B cell (primary cell): ENCODE measurements at regions not wholly inside any gene's neighbourhood (a gene's known extent, or its start where the extent isn't known, plus 50 kb on each side); places are given as distances from the start of the nearest gene placed in this dataset.

Experiments
- ATAC-seq: fragments of 200-7000 bp; cut with Tn5 transposase; one replicate; pipeline ENCODE4 v1.10.0; 2021; ENCODE audit warnings: low read depth, mild to moderate bottlenecking, moderate number of reproducible peaks, moderate library complexity
- CTCF ChIA-PET: fragments of 350-600 bp; sonication (Branson Sonifier 250); formaldehyde crosslinking; loops from one replicate; lab custom pipeline; 2021; ENCODE audit warnings: antibody characterized with exemption, inconsistent platforms; lab: Charles Lee
- POLR2A ChIA-PET: fragments of 350-600 bp; sonication (Branson Sonifier 250); formaldehyde crosslinking; loops from one replicate; lab custom pipeline; 2021; ENCODE audit warnings: antibody characterized with exemption; lab: Charles Lee
- DNase-seq: peaks from one replicate; pipeline ENCODE4 v3.0.0; 2013
- H2AFZ ChIP-seq: 2 replicates; pipeline ENCODE4 v1.6.1; 2012; ENCODE audit warnings: mild to moderate bottlenecking, low read depth, low read length; ENCODE audit not compliant: insufficient read depth, poor library complexity, severe bottlenecking
- H3K27ac ChIP-seq, 2 donors: 1 replicate in 1 of 2; 2 replicates in 1 of 2; pipeline ENCODE4 v1.5.1; 2012 to 2013; ENCODE audit warnings: low read length in 2 of 2, mild to moderate bottlenecking in 2 of 2, moderate library complexity in 1 of 2
- H3K27me3 ChIP-seq, 4 experiments: fragments of 200-600 bp in 1 of 4; sonication (generic) in 1 of 4; replicated peaks in 1 of 4; 1 replicate in 2 of 4; 2 replicates in 2 of 4; pipeline versions ENCODE4 v1.6.1 to v1.7.0; 2013 to 2016; ENCODE audit warnings: low read length in 3 of 4, mild to moderate bottlenecking in 2 of 4, mixed read lengths in 1 of 4, moderate library complexity in 1 of 4; ENCODE audit not compliant: insufficient read depth in 4 of 4, control insufficient read depth in 3 of 4; ENCODE audit errors: control extremely low read depth in 1 of 4
- H3K36me3 ChIP-seq, 2 experiments: replicated peaks in 1 of 2; 1 replicate in 1 of 2; 2 replicates in 1 of 2; pipeline versions ENCODE4 v1.6.1 to v1.7.1; 2013; ENCODE audit warnings: low read length in 1 of 2; ENCODE audit not compliant: insufficient read depth in 2 of 2, control insufficient read depth in 1 of 2; ENCODE audit errors: control extremely low read depth in 1 of 2, extremely low read depth in 1 of 2
- H3K4me1 ChIP-seq, 2 donors: fragments of 200-600 bp in 1 of 2; sonication (generic) in 1 of 2; 1 replicate in 1 of 2; 2 replicates in 1 of 2; pipeline versions ENCODE4 v1.5.1 to v1.6.1; 2013 to 2017; ENCODE audit warnings: low read length in 2 of 2; ENCODE audit not compliant: control insufficient read depth in 2 of 2, insufficient read depth in 2 of 2
- H3K4me2 ChIP-seq: replicated peaks from 2 replicates; pipeline ENCODE3; 2012; ENCODE audit warnings: mild to moderate bottlenecking, low read depth, low read length; ENCODE audit not compliant: poor library complexity, severe bottlenecking
- H3K4me3 ChIP-seq, 5 experiments: fragments of 200-600 bp in 1 of 5; sonication (generic) in 1 of 5; 1 replicate in 3 of 5; 2 replicates in 2 of 5; pipeline versions ENCODE4 v1.5.1 to v1.7.0; 2011 to 2016; ENCODE audit warnings: low read length in 4 of 5, mild to moderate bottlenecking in 4 of 5, low read depth in 2 of 5, control low read depth in 1 of 5, moderate library complexity in 1 of 5; ENCODE audit not compliant: insufficient read depth in 1 of 5; ENCODE audit errors: control extremely low read depth in 1 of 5, extremely low read depth in 1 of 5
- H3K79me2 ChIP-seq: fragments of 200-600 bp; sonication (generic); one replicate; pipeline ENCODE4 v1.6.0; 2016; ENCODE audit warnings: low read length; ENCODE audit not compliant: control insufficient read depth, insufficient read depth
- H3K9ac ChIP-seq: fragments of 200-600 bp; sonication (generic); 2 replicates; pipeline ENCODE4 v1.6.1; 2017; ENCODE audit warnings: mild to moderate bottlenecking, low read length, moderate library complexity
- H3K9me3 ChIP-seq, 3 donors: one replicate each; pipeline versions ENCODE4 v1.6.1 to v1.7.1; 2013; ENCODE audit warnings: low read length in 2 of 3; ENCODE audit not compliant: control insufficient read depth in 2 of 3, insufficient read depth in 1 of 3; ENCODE audit errors: control extremely low read depth in 1 of 3
- H4K20me1 ChIP-seq: 2 replicates; pipeline ENCODE4 v1.6.0; 2012; ENCODE audit warnings: mild to moderate bottlenecking, low read length; ENCODE audit not compliant: insufficient read depth, control insufficient read depth, poor library complexity, severe bottlenecking
- H3K27ac Mint-ChIP-seq: one replicate; pipeline ENCODE4 v1.8.0; 2021; ENCODE audit warnings: mixed read lengths
- H3K27me3 Mint-ChIP-seq: one replicate; pipeline ENCODE4 v1.8.0; 2021; ENCODE audit warnings: mixed read lengths
- H3K4me1 Mint-ChIP-seq: one replicate; pipeline ENCODE4 v1.8.0; 2021; ENCODE audit warnings: mixed read lengths
- H3K4me3 Mint-ChIP-seq: one replicate; pipeline ENCODE4 v1.8.0; 2021; ENCODE audit warnings: mixed read lengths
- H3K9me3 Mint-ChIP-seq: one replicate; pipeline ENCODE4 v1.8.0; 2022; ENCODE audit warnings: mixed read lengths; ENCODE audit not compliant: insufficient read depth
- EZH2 ChIP-seq: IDR thresholded peaks from 2 replicates; pipeline ENCODE4 v1.6.1; 2012; ENCODE audit warnings: borderline replicate concordance, low read depth, mild to moderate bottlenecking, moderate library complexity, low read length; ENCODE audit not compliant: insufficient read depth, poor library complexity, severe bottlenecking
- WGBS: methylation state at CpG from one replicate; pipeline ENCODE4 v1.1.5; 2013; ENCODE audit warnings: missing lambda C conversion rate; ENCODE audit not compliant: insufficient coverage; 5-methylcytosine and 5-hydroxymethylcytosine counted together
- intact Hi-C: fragments of 100-400 bp; cut with micrococcal nuclease; formaldehyde crosslinking; loops from one replicate; pipeline ENCODE4 v1.10.0; 2022
- TF ChIP-seq, protein P1 (sequence below): fragments of 200-600 bp; IDR thresholded peaks from one replicate; pipeline ENCODE4 v1.8.0; 2022; ENCODE audit warnings: antibody characterized with exemption, mild to moderate bottlenecking

DNA sequence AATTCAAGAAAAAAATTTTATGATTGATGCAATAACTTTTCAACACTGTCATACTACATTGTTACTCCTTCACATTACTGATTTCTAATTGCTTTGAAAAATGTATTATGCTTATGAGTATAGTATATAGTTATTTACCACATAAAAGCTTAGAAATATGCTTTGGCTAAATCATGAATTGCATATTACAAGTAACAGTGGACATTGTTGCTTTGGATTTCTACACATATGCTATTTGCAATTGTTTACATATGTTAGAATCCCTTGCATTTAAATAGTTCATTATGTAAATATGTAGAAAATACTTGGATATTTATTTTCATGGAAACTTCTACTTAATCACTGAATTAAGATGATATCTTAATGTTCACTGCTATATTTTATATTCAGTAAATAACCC, 577.5 kb downstream of the QKI start:
- Histone ChIP-seq H3K4me2 (no peak overlapping the region), H3K4me1 (peaks cover 0 to 2% of the 10 kb centered on the region in 2 donors), H3K36me3 (no peaks in the 10 kb centered on the region), H4K20me1 (no peaks in the 10 kb centered on the region), H3K9ac (no peak overlapping the region), H3K27ac (no peak overlapping the region), H3K27me3 (peaks cover 0 to 3% (median 0%) of the 10 kb centered on the region in 4 experiments), H3K79me2 (no peaks in the 10 kb centered on the region), H3K9me3 (peaks cover 0 to 3% (median 0%) of the 10 kb centered on the region in 3 donors), H3K4me3 (no peak overlapping the region), H2AFZ (no peak overlapping the region)
- DNase-seq = no peak
- Mint-ChIP-seq H3K27me3 (peaks cover 9% of the 10 kb centered on the region), H3K9me3 (no peaks in the 10 kb centered on the region), H3K27ac (no peak overlapping the region), H3K4me1 (peaks cover 6% of the 10 kb centered on the region), H3K4me3 (no peak overlapping the region)
- intact Hi-C loops = no loop called here
- ChIA-PET CTCF (no interaction called here), POLR2A (no interaction called here)
- no peak for ATAC-seq
- no peak for TF ChIP-seq EZH2
- TF ChIP-seq, protein P1, sequence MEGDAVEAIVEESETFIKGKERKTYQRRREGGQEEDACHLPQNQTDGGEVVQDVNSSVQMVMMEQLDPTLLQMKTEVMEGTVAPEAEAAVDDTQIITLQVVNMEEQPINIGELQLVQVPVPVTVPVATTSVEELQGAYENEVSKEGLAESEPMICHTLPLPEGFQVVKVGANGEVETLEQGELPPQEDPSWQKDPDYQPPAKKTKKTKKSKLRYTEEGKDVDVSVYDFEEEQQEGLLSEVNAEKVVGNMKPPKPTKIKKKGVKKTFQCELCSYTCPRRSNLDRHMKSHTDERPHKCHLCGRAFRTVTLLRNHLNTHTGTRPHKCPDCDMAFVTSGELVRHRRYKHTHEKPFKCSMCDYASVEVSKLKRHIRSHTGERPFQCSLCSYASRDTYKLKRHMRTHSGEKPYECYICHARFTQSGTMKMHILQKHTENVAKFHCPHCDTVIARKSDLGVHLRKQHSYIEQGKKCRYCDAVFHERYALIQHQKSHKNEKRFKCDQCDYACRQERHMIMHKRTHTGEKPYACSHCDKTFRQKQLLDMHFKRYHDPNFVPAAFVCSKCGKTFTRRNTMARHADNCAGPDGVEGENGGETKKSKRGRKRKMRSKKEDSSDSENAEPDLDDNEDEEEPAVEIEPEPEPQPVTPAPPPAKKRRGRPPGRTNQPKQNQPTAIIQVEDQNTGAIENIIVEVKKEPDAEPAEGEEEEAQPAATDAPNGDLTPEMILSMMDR = no peak

- no peak for DNase-seq
- ChIA-PET POLR2A (no interaction called here), CTCF (no interaction called here)
- TF ChIP-seq EZH2 = no peak
- TF ChIP-seq, protein P1 = no peak
- no peak overlapping the region for H2AFZ ChIP-seq
- H3K4me3 ChIP-seq = no peak overlapping the region
- H3K9me3 ChIP-seq = peaks cover 0 to 3% (median 0%) of the 10 kb centered on the region in 3 donors
- peaks cover 0 to 3% (median 0%) of the 10 kb centered on the region in 4 experiments for H3K27me3 ChIP-seq
- Mint-ChIP-seq H3K27ac (no peak overlapping the region), H3K4me3 (no peak overlapping the region), H3K27me3 (peaks cover 9% of the 10 kb centered on the region), H3K9me3 (no peaks in the 10 kb centered on the region), H3K4me1 (peaks cover 6% of the 10 kb centered on the region)
- H3K4me1 ChIP-seq = peaks cover 0 to 2% of the 10 kb centered on the region in 2 donors
- no peak overlapping the region for H3K4me2 ChIP-seq
- no peaks in the 10 kb centered on the region for H4K20me1 ChIP-seq
- no peak for ATAC-seq
- no peaks in the 10 kb centered on the region for H3K36me3 ChIP-seq
- H3K79me2 ChIP-seq = no peaks in the 10 kb centered on the region
- H3K9ac ChIP-seq = no peak overlapping the region
- H3K27ac ChIP-seq = no peak overlapping the region
- WGBS = 80% methylated on average over 1 of the region's 4 CpGs
- intact Hi-C loops = no loop called here
Observed at GRCh38 chr6:163991321-163991720, 576.8 kb downstream of the QKI start.
